Uterus (tissue), 3 donors: ENCODE measurements at regions not wholly inside any gene's neighbourhood (a gene's known extent, or its start where the extent isn't known, plus 50 kb on each side); places are given as distances from the start of the nearest gene placed in this dataset.

ENCODE experiments used
- DNase-seq, 2 donors: peaks; one replicate each; pipeline ENCODE4 v3.0.0-alpha.2; 2019 to 2020
- H3K27ac ChIP-seq, 2 donors: fragments of 200-600 bp; sonication (generic); 1 replicate in 1 of 2; 2 replicates in 1 of 2; pipeline ENCODE4 v1.5.1; 2016 to 2018
- H3K27me3 ChIP-seq, 2 donors: fragments of 200-600 bp; sonication (generic); one replicate each; pipeline ENCODE4 v1.5.1; 2018 to 2019; ENCODE audit warnings: control low read depth in 1 of 2
- H3K36me3 ChIP-seq, 2 donors: fragments of 200-600 bp; sonication (generic); one replicate each; pipeline ENCODE4 v1.5.1; 2019; ENCODE audit warnings: control low read depth in 1 of 2
- H3K4me1 ChIP-seq, 2 donors: fragments of 200-600 bp; sonication (generic); one replicate each; pipeline ENCODE4 v1.5.1; 2018 to 2019; ENCODE audit warnings: control low read depth in 1 of 2
- H3K4me3 ChIP-seq, 2 donors: fragments of 200-600 bp; sonication (generic); 1 replicate in 1 of 2; 2 replicates in 1 of 2; pipeline ENCODE4 v1.5.1; 2018 to 2019; ENCODE audit warnings: mild to moderate bottlenecking in 1 of 2
- H3K9me3 ChIP-seq, 2 donors: fragments of 200-600 bp; sonication (generic); one replicate each; pipeline ENCODE4 v1.5.1; 2019; ENCODE audit warnings: control low read depth in 1 of 2
- POLR2A ChIP-seq, 2 donors: fragments of 450-650 bp; IDR thresholded peaks; one replicate each; pipeline ENCODE4 v1.6.1; 2016; ENCODE audit warnings: antibody characterized with exemption in 2 of 2, mild to moderate bottlenecking in 1 of 2, moderate library complexity in 1 of 2
- intact Hi-C: fragments of 100-400 bp; cut with DNase I; formaldehyde crosslinking; loops from one replicate; pipeline ENCODE4 v1.15.1; 2023; ENCODE audit warnings: low total_unique reads
- TF ChIP-seq, protein P1 (sequence below), 4 experiments: fragments of 200-600 bp in 2 of 4; fragments of 450-650 bp in 2 of 4; sonication (generic) in 2 of 4; IDR thresholded peaks; one replicate each; pipeline ENCODE4 v1.5.1; 2016 to 2019; ENCODE audit warnings: antibody characterized with exemption in 4 of 4, mild to moderate bottlenecking in 2 of 4, moderate library complexity in 1 of 4
- donor health status: DM: yes; HTN: yes; CAD: no.

DNA sequence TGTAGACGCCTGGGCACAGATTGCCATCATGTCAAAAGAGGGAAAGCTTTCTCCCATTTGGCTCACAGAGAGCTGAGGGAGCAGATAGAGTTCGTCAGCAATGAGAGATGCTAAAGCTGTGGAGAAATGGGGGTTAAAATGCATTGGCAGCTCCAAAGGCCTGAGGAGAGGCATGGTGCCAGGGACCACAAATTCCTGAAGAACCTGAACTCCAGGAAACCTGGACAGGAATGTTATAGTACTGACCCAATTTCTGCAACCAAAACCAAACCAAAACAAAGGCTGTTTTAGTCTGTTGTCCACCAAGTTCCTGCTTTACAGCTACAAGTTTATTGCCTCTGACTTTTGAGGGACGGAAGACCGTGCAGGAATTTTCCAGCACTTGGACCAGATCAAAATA lies 575.7 kb downstream of the REEP3 start:
- no peak for DNase-seq
- TF ChIP-seq POLR2A (IDR thresholded peaks at IDR 0.05): no peak
- TF ChIP-seq, protein P1, sequence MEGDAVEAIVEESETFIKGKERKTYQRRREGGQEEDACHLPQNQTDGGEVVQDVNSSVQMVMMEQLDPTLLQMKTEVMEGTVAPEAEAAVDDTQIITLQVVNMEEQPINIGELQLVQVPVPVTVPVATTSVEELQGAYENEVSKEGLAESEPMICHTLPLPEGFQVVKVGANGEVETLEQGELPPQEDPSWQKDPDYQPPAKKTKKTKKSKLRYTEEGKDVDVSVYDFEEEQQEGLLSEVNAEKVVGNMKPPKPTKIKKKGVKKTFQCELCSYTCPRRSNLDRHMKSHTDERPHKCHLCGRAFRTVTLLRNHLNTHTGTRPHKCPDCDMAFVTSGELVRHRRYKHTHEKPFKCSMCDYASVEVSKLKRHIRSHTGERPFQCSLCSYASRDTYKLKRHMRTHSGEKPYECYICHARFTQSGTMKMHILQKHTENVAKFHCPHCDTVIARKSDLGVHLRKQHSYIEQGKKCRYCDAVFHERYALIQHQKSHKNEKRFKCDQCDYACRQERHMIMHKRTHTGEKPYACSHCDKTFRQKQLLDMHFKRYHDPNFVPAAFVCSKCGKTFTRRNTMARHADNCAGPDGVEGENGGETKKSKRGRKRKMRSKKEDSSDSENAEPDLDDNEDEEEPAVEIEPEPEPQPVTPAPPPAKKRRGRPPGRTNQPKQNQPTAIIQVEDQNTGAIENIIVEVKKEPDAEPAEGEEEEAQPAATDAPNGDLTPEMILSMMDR (IDR thresholded peaks at IDR 0.05): no peak

DNA sequence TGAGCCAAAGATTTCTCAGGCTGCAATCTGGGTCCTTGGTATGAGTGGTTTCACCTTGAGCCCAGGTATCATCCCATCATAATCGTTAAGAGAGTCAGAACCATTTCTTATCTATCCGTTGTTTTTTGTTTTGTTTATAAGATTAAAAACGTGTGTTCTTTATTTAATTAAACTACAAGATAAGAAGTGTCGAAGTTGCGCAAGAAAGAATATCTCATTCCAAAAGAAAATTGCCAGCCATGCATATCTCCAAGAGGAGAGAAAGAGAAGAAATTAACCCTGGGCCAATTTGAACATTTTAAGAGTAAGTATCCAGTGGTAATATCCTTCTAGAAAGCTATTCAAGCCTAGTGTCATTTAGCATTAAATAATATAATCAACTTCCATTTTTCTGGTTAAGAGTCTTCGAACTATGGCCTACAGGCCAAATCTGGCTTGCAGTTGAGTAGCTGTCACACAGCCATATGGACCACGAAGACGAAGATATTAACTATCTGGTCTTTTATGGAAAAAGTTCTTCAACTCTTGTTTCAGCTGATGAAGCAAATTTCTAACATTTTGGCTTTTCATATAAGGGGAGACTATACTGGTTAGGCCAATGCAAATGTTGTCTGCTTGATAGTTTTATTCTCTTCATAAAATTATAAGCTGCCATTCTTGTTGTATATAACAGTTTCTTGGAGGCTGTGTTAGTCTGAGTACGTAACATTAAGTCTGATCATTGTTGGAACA lies 576.4 kb downstream of the REEP3 start:
- Histone ChIP-seq H3K9me3 (no peaks in the 10 kb centered on the region), H3K27ac (no peak overlapping the region), H3K27me3 (no peaks in the 10 kb centered on the region), H3K4me1 (no peaks in the 10 kb centered on the region), H3K36me3 (no peaks in the 10 kb centered on the region), H3K4me3 (no peak overlapping the region)
- no peak for DNase-seq
- TF ChIP-seq POLR2A (IDR thresholded peaks at IDR 0.05): no peak
- TF ChIP-seq, protein P1 (IDR thresholded peaks at IDR 0.05): no peak
- intact Hi-C loops: no loop called here

More for the DNA sequence above, 575.7 kb downstream of the REEP3 start:
- no peaks in the 10 kb centered on the region for H3K9me3 ChIP-seq
- no peaks in the 10 kb centered on the region for H3K36me3 ChIP-seq
- intact Hi-C loops: no loop called here
- no peaks in the 10 kb centered on the region for H3K4me1 ChIP-seq
- no peak overlapping the region for H3K27ac ChIP-seq
- H3K27me3 ChIP-seq: no peaks in the 10 kb centered on the region
- no peak overlapping the region for H3K4me3 ChIP-seq

DNA sequence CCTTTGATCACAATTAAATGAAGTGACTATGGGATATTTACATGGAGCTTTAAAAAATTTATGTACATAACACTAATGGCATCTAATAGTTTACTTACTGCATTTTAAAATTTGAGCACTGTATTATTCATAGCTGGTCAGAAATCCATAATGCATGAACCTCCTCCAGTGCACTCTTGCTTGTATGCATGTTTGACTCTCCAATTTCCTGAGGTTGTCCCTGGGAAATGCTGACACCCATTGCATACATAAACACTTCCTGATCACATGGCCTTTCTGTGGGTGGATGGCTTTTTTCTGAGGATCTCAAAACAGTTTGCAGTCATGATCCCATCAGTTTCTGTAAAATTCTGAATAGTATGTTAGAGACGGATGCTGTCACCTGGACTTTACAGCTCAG lies 577.8 kb downstream of the REEP3 start:
- intact Hi-C loops: no loop called here

GRCh38 chr10:64101606-64102263 lies 580.5 kb downstream of the REEP3 start:
- Histone ChIP-seq H3K36me3 (no peaks in the 10 kb centered on the region), H3K4me1 (no peaks in the 10 kb centered on the region), H3K27me3 (no peaks in the 10 kb centered on the region), H3K27ac (no peak overlapping the region), H3K4me3 (no peak overlapping the region), H3K9me3 (no peaks in the 10 kb centered on the region)
- TF ChIP-seq, protein P1 (IDR thresholded peaks at IDR 0.05): no peak
- no peak for TF ChIP-seq POLR2A (IDR thresholded peaks at IDR 0.05)
- no peak for DNase-seq
- intact Hi-C loops: no loop called here

More for the DNA sequence above, 577.8 kb downstream of the REEP3 start:
- Histone ChIP-seq H3K9me3 (no peaks in the 10 kb centered on the region), H3K27me3 (no peaks in the 10 kb centered on the region), H3K4me1 (no peaks in the 10 kb centered on the region), H3K36me3 (no peaks in the 10 kb centered on the region), H3K4me3 (no peak overlapping the region), H3K27ac (no peak overlapping the region)
- DNase-seq: no peak
- TF ChIP-seq POLR2A (IDR thresholded peaks at IDR 0.05): no peak
- TF ChIP-seq, protein P1 (IDR thresholded peaks at IDR 0.05): no peak

- H3K4me3 ChIP-seq: no peak overlapping the region
- intact Hi-C loops: no loop called here
Measured at GRCh38 chr10:64102264-64102633, 581.0 kb downstream of the REEP3 start.

More at GRCh38 chr10:64102264-64102633, 581.0 kb downstream of the REEP3 start:
- no peak for TF ChIP-seq POLR2A (IDR thresholded peaks at IDR 0.05)
- TF ChIP-seq, protein P1 (IDR thresholded peaks at IDR 0.05): no peak
- Histone ChIP-seq H3K27ac (no peak overlapping the region), H3K9me3 (no peaks in the 10 kb centered on the region), H3K27me3 (no peaks in the 10 kb centered on the region), H3K36me3 (no peaks in the 10 kb centered on the region), H3K4me1 (no peaks in the 10 kb centered on the region)
- DNase-seq: no peak
